Gastrocnemius medialis (tissue), 4 donors: ENCODE measurements at regions not wholly inside any gene's neighbourhood (a gene's known extent, or its start where the extent isn't known, plus 50 kb on each side); places are given as distances from the start of the nearest gene placed in this dataset.

Source experiments
- ATAC-seq, 2 donors: fragments of 150-250 bp; one replicate each; pipeline ENCODE4 v1.9.1; 2016
- DNase-seq, 2 donors: peaks; one replicate each; pipeline ENCODE4 v3.0.0-alpha.2; 2019
- H3K27ac ChIP-seq, 4 donors: fragments of 200-600 bp; sonication (generic); 1 replicate in 1 of 4; 2 replicates in 3 of 4; pipeline ENCODE4 v1.5.1; 2016 to 2018; ENCODE audit warnings: mild to moderate bottlenecking in 2 of 4, moderate library complexity in 1 of 4
- H3K27me3 ChIP-seq, 3 donors: fragments of 200-600 bp; sonication (generic) in 2 of 3; 1 replicate in 1 of 3; 2 replicates in 2 of 3; pipeline versions ENCODE4 v1.5.1 to v1.6.0; 2016 to 2019; ENCODE audit warnings: mild to moderate bottlenecking in 1 of 3, moderate library complexity in 1 of 3
- H3K36me3 ChIP-seq, 2 donors: fragments of 200-600 bp; sonication (generic) in 1 of 2; one replicate each; pipeline ENCODE4 v1.5.1; 2017 to 2018
- H3K4me1 ChIP-seq, 2 donors: fragments of 200-600 bp; sonication (generic) in 1 of 2; one replicate each; pipeline ENCODE4 v1.5.1; 2016 to 2017; ENCODE audit warnings: mild to moderate bottlenecking in 2 of 2
- H3K4me3 ChIP-seq, 4 donors: fragments of 200-600 bp; sonication (generic) in 3 of 4; 1 replicate in 1 of 4; 2 replicates in 3 of 4; pipeline ENCODE4 v1.5.1; 2016 to 2019; ENCODE audit warnings: mild to moderate bottlenecking in 2 of 4
- H3K9me3 ChIP-seq, 3 donors: fragments of 200-600 bp; sonication (generic) in 2 of 3; 1 replicate in 1 of 3; 2 replicates in 2 of 3; pipeline ENCODE4 v1.5.1; 2016 to 2019
- POLR2A ChIP-seq, 2 donors: fragments of 450-650 bp; IDR thresholded peaks; one replicate each; pipeline ENCODE4 v1.6.1; 2017; ENCODE audit warnings: antibody characterized with exemption in 2 of 2, mild to moderate bottlenecking in 2 of 2, moderate library complexity in 2 of 2
- in situ Hi-C, 4 donors: fragments of 200-750 bp; cut with MboI; loops; one replicate each; pipeline versions ENCODE4 v1.15.0 to v1.8.0; 2017; ENCODE audit warnings: low sequenced_read_pairs in 4 of 4
- intact Hi-C: fragments of 100-400 bp; cut with DNase I; formaldehyde crosslinking; loops from one replicate; pipeline ENCODE4 v1.15.1; 2023; ENCODE audit warnings: low total_unique reads
- TF ChIP-seq, protein P1 (sequence below), 5 experiments: fragments of 450-650 bp in 3 of 5; fragments of 200-600 bp in 2 of 5; sonication (generic) in 2 of 5; IDR thresholded peaks in 4 of 5; conservative IDR thresholded peaks in 1 of 5; 1 replicate in 4 of 5; 2 replicates in 1 of 5; pipeline ENCODE4 v1.5.1; 2016 to 2019; ENCODE audit warnings: antibody characterized with exemption in 5 of 5, mild to moderate bottlenecking in 3 of 5, moderate library complexity in 3 of 5

DNA sequence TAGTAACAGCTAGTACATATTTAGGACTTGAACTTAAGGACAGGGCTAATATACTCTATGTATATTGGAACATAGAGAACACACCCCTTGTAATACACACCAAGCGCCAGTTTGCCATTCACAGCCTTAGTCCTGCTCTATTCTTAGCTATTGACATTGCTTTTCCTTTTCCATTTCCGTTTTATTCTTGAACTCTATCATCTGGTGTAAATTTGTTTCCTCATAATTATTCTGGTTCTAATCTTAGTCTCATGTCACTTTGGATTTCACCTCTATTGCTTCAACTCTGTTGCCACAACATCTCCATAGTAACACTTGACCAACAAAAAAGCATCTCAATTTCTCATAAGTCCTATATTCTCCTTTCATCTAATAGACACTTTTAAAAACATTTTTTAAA is 225.7 kb downstream of the PHLDA1 start:
- Histone ChIP-seq H3K27me3 (no peaks in the 10 kb centered on the region), H3K4me3 (no peak overlapping the region), H3K4me1 (no peaks in the 10 kb centered on the region), H3K36me3 (no peaks in the 10 kb centered on the region), H3K27ac (no peak overlapping the region), H3K9me3 (no peaks in the 10 kb centered on the region)
- TF ChIP-seq POLR2A (IDR thresholded peaks at IDR 0.05): no peak
- TF ChIP-seq, protein P1, sequence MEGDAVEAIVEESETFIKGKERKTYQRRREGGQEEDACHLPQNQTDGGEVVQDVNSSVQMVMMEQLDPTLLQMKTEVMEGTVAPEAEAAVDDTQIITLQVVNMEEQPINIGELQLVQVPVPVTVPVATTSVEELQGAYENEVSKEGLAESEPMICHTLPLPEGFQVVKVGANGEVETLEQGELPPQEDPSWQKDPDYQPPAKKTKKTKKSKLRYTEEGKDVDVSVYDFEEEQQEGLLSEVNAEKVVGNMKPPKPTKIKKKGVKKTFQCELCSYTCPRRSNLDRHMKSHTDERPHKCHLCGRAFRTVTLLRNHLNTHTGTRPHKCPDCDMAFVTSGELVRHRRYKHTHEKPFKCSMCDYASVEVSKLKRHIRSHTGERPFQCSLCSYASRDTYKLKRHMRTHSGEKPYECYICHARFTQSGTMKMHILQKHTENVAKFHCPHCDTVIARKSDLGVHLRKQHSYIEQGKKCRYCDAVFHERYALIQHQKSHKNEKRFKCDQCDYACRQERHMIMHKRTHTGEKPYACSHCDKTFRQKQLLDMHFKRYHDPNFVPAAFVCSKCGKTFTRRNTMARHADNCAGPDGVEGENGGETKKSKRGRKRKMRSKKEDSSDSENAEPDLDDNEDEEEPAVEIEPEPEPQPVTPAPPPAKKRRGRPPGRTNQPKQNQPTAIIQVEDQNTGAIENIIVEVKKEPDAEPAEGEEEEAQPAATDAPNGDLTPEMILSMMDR (IDR thresholded peaks at IDR 0.05 in 4 of 5, conservative IDR thresholded peaks at IDR 0.05 in 1 of 5): no peak
- intact Hi-C loops (no loop called here), in situ Hi-C loops (no loop called here)
- ATAC-seq: no peak
- DNase-seq: no peak

DNA sequence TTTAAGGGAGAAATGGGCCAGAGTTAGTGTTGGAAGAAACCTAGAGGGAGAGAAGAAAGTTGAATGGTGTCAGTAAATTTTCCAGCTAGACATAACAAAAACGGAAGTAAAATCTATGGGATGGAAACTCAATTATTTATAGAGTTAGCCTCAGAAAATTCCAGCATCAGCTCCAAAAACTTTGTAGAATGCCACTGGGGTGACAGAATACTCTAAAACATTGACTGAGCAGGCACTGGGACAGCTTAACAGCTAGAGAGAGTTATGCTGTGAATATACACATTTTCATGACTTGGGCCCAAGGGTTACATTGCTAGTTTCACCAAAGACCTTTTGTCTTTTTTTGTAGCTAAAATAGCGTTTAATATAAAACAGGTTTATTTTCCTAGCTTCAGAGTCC is 226.3 kb downstream of the PHLDA1 start:
- no peak for DNase-seq
- H3K27ac ChIP-seq: no peak overlapping the region
- no peaks in the 10 kb centered on the region for H3K4me1 ChIP-seq
- no peak overlapping the region for H3K4me3 ChIP-seq
- H3K9me3 ChIP-seq: no peaks in the 10 kb centered on the region
- ATAC-seq: no peak
- in situ Hi-C loops (no loop called here), intact Hi-C loops (no loop called here)
- no peaks in the 10 kb centered on the region for H3K27me3 ChIP-seq
- no peaks in the 10 kb centered on the region for H3K36me3 ChIP-seq
- TF ChIP-seq, protein P1 (IDR thresholded peaks at IDR 0.05 in 4 of 5, conservative IDR thresholded peaks at IDR 0.05 in 1 of 5): no peak

DNA sequence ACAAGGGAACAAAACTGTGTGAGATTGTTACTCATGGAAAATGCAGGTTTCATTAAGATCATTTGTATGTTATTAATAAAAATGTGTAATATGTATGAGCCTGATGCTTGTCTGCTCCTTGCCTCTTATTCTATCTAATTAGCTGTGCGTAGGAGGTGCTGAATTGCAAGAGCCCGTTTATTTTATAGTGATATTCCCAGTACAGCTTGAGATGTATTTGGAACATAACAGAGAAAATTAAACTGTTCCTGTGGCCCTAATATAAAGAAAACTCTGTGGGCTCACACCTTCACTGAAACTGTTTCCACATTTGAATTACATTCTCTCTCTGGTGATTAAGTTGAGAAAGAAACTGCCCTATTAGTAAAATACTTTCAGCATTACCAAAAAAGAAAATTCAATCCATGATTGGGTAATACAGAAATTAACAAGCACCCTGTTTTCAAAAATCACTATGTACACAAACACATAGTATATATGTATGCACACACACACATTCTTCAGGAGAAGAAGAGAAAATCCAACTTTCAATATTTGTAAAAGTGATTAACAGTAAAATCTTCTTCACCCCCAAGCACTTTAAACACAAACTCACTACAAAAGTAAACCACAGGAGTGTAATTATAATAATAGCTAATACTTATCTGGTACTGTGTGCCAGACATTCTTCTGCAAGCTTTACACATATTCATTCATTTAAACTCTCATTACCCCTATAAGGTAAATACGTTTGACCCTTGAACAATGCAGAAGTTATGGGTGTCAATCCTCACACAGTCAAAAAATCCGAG is 233.2 kb downstream of the PHLDA1 start:
- no peak for TF ChIP-seq POLR2A (IDR thresholded peaks at IDR 0.05)
- TF ChIP-seq, protein P1 (IDR thresholded peaks at IDR 0.05 in 4 of 5, conservative IDR thresholded peaks at IDR 0.05 in 1 of 5): no peak
- Histone ChIP-seq H3K4me1 (no peaks in the 10 kb centered on the region), H3K27me3 (no peaks in the 10 kb centered on the region), H3K36me3 (no peaks in the 10 kb centered on the region), H3K27ac (no peak overlapping the region), H3K9me3 (no peaks in the 10 kb centered on the region), H3K4me3 (no peak overlapping the region)
- intact Hi-C loops: no loop called here
- DNase-seq (no peak), ATAC-seq (no peak)
- in situ Hi-C loops: no loop called here

DNA sequence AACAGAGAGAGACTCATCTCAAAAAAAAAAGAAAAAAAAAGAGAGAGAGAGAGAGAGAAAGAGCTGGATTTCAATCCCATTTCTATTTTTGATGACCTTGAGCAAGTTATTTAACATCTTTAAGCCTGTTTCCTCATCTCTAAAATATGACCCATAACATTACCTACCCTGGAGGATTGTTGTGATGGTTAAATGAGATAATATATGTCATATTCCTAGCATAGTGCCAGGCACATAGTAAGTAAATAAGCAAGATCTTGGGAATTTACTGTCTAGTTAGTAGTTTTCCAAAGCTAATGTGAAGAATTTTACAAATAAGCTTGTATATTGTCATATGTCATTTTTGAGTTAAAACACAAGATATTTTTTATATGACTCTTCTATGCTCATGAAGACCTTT is 236.5 kb downstream of the PHLDA1 start:
- Histone ChIP-seq H3K9me3 (no peaks in the 10 kb centered on the region), H3K27me3 (no peaks in the 10 kb centered on the region), H3K4me3 (no peak overlapping the region), H3K36me3 (no peaks in the 10 kb centered on the region), H3K4me1 (no peaks in the 10 kb centered on the region), H3K27ac (no peak overlapping the region)
- ATAC-seq (no peak), DNase-seq (no peak)
- in situ Hi-C loops (no loop called here), intact Hi-C loops (no loop called here)
- TF ChIP-seq, protein P1 (IDR thresholded peaks at IDR 0.05 in 4 of 5, conservative IDR thresholded peaks at IDR 0.05 in 1 of 5): no peak
- no peak for TF ChIP-seq POLR2A (IDR thresholded peaks at IDR 0.05)

DNA sequence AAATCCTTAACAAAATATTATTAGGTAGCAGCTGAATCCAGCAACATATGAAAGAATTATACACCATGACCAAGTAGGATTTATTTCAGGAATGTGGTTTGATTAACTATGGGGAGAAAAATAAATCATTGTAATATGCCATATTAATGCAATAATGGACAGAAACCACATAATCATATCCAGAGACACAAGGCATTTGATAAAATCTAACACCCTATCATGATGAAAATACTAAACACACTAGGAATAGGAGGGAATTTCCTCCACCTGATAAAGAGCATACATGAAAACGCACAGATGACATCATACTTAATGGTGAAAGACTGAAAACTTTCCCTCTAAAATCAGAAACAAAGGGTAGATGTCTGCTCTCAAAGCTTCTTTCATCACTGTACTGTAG is 238.9 kb downstream of the PHLDA1 start:
- ATAC-seq (no peak), DNase-seq (no peak)
- in situ Hi-C loops: no loop called here
- Histone ChIP-seq H3K27me3 (no peaks in the 10 kb centered on the region), H3K9me3 (no peaks in the 10 kb centered on the region), H3K36me3 (no peaks in the 10 kb centered on the region), H3K27ac (no peak overlapping the region), H3K4me3 (no peak overlapping the region), H3K4me1 (no peaks in the 10 kb centered on the region)
- intact Hi-C loops: no loop called here
- no peak for TF ChIP-seq POLR2A (IDR thresholded peaks at IDR 0.05)
- TF ChIP-seq, protein P1 (IDR thresholded peaks at IDR 0.05 in 4 of 5, conservative IDR thresholded peaks at IDR 0.05 in 1 of 5): no peak
